Effector memory CD8-positive, alpha-beta T cell (primary cell): ENCODE measurements at regions not wholly inside any gene's neighbourhood (a gene's known extent, or its start where the extent isn't known, plus 50 kb on each side); places are given as distances from the start of the nearest gene placed in this dataset.
A peak's percentile ranks its signal among the peaks of the same experiment; 100 is the strongest.

Experiments
- ATAC-seq: fragments of 150-1000 bp; cut with Tn5 transposase; replicated peaks from 2 replicates; pipeline ENCODE4 v1.10.0; 2021; ENCODE audit warnings: mild to moderate bottlenecking, moderate library complexity
- DNase-seq, 3 experiments: peaks; one replicate each; pipeline ENCODE4 v3.0.0; 2021
- H3K27ac Mint-ChIP-seq, 2 donors: one replicate each; pipeline ENCODE4 v1.8.0; 2022; ENCODE audit warnings: mild to moderate bottlenecking in 2 of 2, mixed read lengths in 2 of 2, moderate library complexity in 2 of 2
- H3K27me3 Mint-ChIP-seq, 2 donors: one replicate each; pipeline ENCODE4 v1.8.0; 2022; ENCODE audit warnings: mixed read lengths in 2 of 2
- H3K36me3 Mint-ChIP-seq: one replicate; pipeline ENCODE4 v1.8.0; 2022; ENCODE audit warnings: mild to moderate bottlenecking, moderate library complexity, mixed read lengths; ENCODE audit not compliant: insufficient read depth
- H3K4me1 Mint-ChIP-seq, 2 donors: one replicate each; pipeline ENCODE4 v1.8.0; 2022; ENCODE audit warnings: low read depth in 2 of 2, mixed read lengths in 2 of 2
- H3K4me3 Mint-ChIP-seq, 2 donors: one replicate each; pipeline ENCODE4 v1.8.0; 2022; ENCODE audit warnings: mild to moderate bottlenecking in 2 of 2, mixed read lengths in 2 of 2, moderate library complexity in 2 of 2
- H3K9me3 Mint-ChIP-seq, 2 donors: one replicate each; pipeline ENCODE4 v1.8.0; 2022; ENCODE audit warnings: mixed read lengths in 2 of 2

GRCh38 chr5:73265641-73266040 lies 92.6 kb downstream of the TMEM174 start:
- no peak overlapping the region for H3K4me3 Mint-ChIP-seq
- ATAC-seq (no peak), DNase-seq (no peak)
- no peak overlapping the region for H3K27ac Mint-ChIP-seq
- H3K27me3 Mint-ChIP-seq, result peaks cover 56 to 64% of the 10 kb centered on the region in 2 donors
- no peaks in the 10 kb centered on the region for H3K36me3 Mint-ChIP-seq
- H3K9me3 Mint-ChIP-seq, result no peaks in the 10 kb centered on the region
- H3K4me1 Mint-ChIP-seq, result no peaks in the 10 kb centered on the region

GRCh38 chr5:73264631-73265030 lies 91.6 kb downstream of the TMEM174 start:
- H3K27me3 Mint-ChIP-seq, result peaks cover 47 to 61% of the 10 kb centered on the region in 2 donors
- H3K27ac Mint-ChIP-seq, result no peak overlapping the region
- H3K9me3 Mint-ChIP-seq, result no peaks in the 10 kb centered on the region
- ATAC-seq (no peak), DNase-seq (no peak)
- no peak overlapping the region for H3K4me3 Mint-ChIP-seq
- no peaks in the 10 kb centered on the region for H3K4me1 Mint-ChIP-seq
- no peaks in the 10 kb centered on the region for H3K36me3 Mint-ChIP-seq

- H3K27me3 Mint-ChIP-seq, result peaks cover 61 to 70% of the 10 kb centered on the region in 2 donors
- no peak for ATAC-seq
- H3K4me3 Mint-ChIP-seq, result no peak overlapping the region
These were observed 90.2 kb downstream of the TMEM174 start for GRCh38 chr5:73263001-73263710.

GRCh38 chr5:73256862-73257261 lies 83.9 kb downstream of the TMEM174 start:
- ATAC-seq (no peak), DNase-seq (no peak)
- no peak overlapping the region for H3K4me3 Mint-ChIP-seq
- peaks cover 57 to 74% of the 10 kb centered on the region in 2 donors for H3K27me3 Mint-ChIP-seq
- H3K4me1 Mint-ChIP-seq, result no peaks in the 10 kb centered on the region
- no peak overlapping the region for H3K27ac Mint-ChIP-seq
- H3K9me3 Mint-ChIP-seq, result no peaks in the 10 kb centered on the region
- peaks cover 2% of the 10 kb centered on the region for H3K36me3 Mint-ChIP-seq

More at GRCh38 chr5:73263001-73263710, 90.2 kb downstream of the TMEM174 start:
- no peak for DNase-seq
- H3K36me3 Mint-ChIP-seq, result peaks cover 2% of the 10 kb centered on the region
- H3K4me1 Mint-ChIP-seq, result no peaks in the 10 kb centered on the region
- no peaks in the 10 kb centered on the region for H3K9me3 Mint-ChIP-seq
- H3K27ac Mint-ChIP-seq, result no peak overlapping the region

- Mint-ChIP-seq H3K9me3 (no peaks in the 10 kb centered on the region), H3K27me3 (peaks cover 57 to 74% of the 10 kb centered on the region in 2 donors), H3K4me3 (no peak overlapping the region), H3K27ac (no peak overlapping the region), H3K36me3 (peaks cover 2% of the 10 kb centered on the region), H3K4me1 (no peaks in the 10 kb centered on the region)
- no peak for DNase-seq
- ATAC-seq, result no peak
These were observed 83.5 kb downstream of the TMEM174 start for GRCh38 chr5:73256462-73256861.

GRCh38 chr5:73256012-73256411 lies 83.0 kb downstream of the TMEM174 start:
- DNase-seq (no peak), ATAC-seq (no peak)
- Mint-ChIP-seq H3K4me3 (no peak overlapping the region), H3K9me3 (no peaks in the 10 kb centered on the region), H3K27me3 (peaks cover 56 to 74% of the 10 kb centered on the region in 2 donors), H3K36me3 (peaks cover 2% of the 10 kb centered on the region), H3K27ac (no peak overlapping the region), H3K4me1 (no peaks in the 10 kb centered on the region)

- Mint-ChIP-seq H3K9me3 (no peaks in the 10 kb centered on the region), H3K27ac (no peak overlapping the region), H3K27me3 (peaks cover 69 to 81% of the 10 kb centered on the region in 2 donors), H3K4me1 (no peaks in the 10 kb centered on the region), H3K36me3 (peaks cover 2% of the 10 kb centered on the region), H3K4me3 (no peak overlapping the region)
- no peak for DNase-seq
- ATAC-seq, result no peak
These were observed 81.6 kb downstream of the TMEM174 start for GRCh38 chr5:73254642-73255041.

GRCh38 chr5:73253047-73253660 lies 80.2 kb downstream of the TMEM174 start:
- no peak for ATAC-seq

GRCh38 chr5:73250645-73251044 lies 77.7 kb downstream of the TMEM174 start:
- no peak for DNase-seq
- H3K9me3 Mint-ChIP-seq, result no peaks in the 10 kb centered on the region
- H3K4me1 Mint-ChIP-seq, result no peaks in the 10 kb centered on the region
- no peak for ATAC-seq
- H3K4me3 Mint-ChIP-seq, result no peak overlapping the region
- H3K27ac Mint-ChIP-seq, result no peak overlapping the region
- no peaks in the 10 kb centered on the region for H3K36me3 Mint-ChIP-seq
- peaks cover 76 to 95% of the 10 kb centered on the region in 2 donors for H3K27me3 Mint-ChIP-seq

More at GRCh38 chr5:73253047-73253660, 80.2 kb downstream of the TMEM174 start:
- DNase-seq, result no peak
- Mint-ChIP-seq H3K27ac (no peak overlapping the region), H3K4me1 (no peaks in the 10 kb centered on the region), H3K4me3 (no peak overlapping the region), H3K9me3 (no peaks in the 10 kb centered on the region), H3K27me3 (peaks cover 67 to 82% of the 10 kb centered on the region in 2 donors), H3K36me3 (no peaks in the 10 kb centered on the region)

GRCh38 chr5:73242735-73243134 lies 69.7 kb downstream of the TMEM174 start:
- peaks cover 14 to 18% of the 10 kb centered on the region in 2 donors for H3K27me3 Mint-ChIP-seq
- no peak overlapping the region for H3K4me3 Mint-ChIP-seq
- H3K36me3 Mint-ChIP-seq, result no peaks in the 10 kb centered on the region
- H3K4me1 Mint-ChIP-seq, result no peaks in the 10 kb centered on the region
- ATAC-seq (no peak), DNase-seq (no peak)
- no peaks in the 10 kb centered on the region for H3K9me3 Mint-ChIP-seq
- no peak overlapping the region for H3K27ac Mint-ChIP-seq

- no peak for DNase-seq
- no peaks in the 10 kb centered on the region for H3K36me3 Mint-ChIP-seq
- H3K27ac Mint-ChIP-seq, result no peak overlapping the region
- H3K4me3 Mint-ChIP-seq, result no peak overlapping the region
- H3K27me3 Mint-ChIP-seq, result peaks cover 36 to 37% of the 10 kb centered on the region in 2 donors
- ATAC-seq, result no peak
- H3K9me3 Mint-ChIP-seq, result no peaks in the 10 kb centered on the region
- peaks cover 0 to under 1% of the 10 kb centered on the region in 2 donors for H3K4me1 Mint-ChIP-seq
These were observed 65.9 kb downstream of the TMEM174 start for GRCh38 chr5:73238873-73239272.

- H3K4me3 Mint-ChIP-seq, result no peak overlapping the region
- no peak overlapping the region for H3K27ac Mint-ChIP-seq
- H3K4me1 Mint-ChIP-seq, result peaks cover 0 to 15% of the 10 kb centered on the region in 2 donors
- H3K36me3 Mint-ChIP-seq, result peaks cover 3% of the 10 kb centered on the region
- peaks cover 54 to 59% of the 10 kb centered on the region in 2 donors for H3K27me3 Mint-ChIP-seq
- H3K9me3 Mint-ChIP-seq, result no peaks in the 10 kb centered on the region
- no peak for ATAC-seq
- no peak for DNase-seq
These were observed 63.6 kb downstream of the TMEM174 start for GRCh38 chr5:73236541-73237128.

- ATAC-seq, result no peak
- H3K9me3 Mint-ChIP-seq, result no peaks in the 10 kb centered on the region
- peaks cover 71 to 83% of the 10 kb centered on the region in 2 donors for H3K27me3 Mint-ChIP-seq
- H3K36me3 Mint-ChIP-seq, result peaks cover 3% of the 10 kb centered on the region
- peak overlapping the region; percentile 71 to 79 for H3K4me3 Mint-ChIP-seq
- no peak for DNase-seq
- H3K27ac Mint-ChIP-seq, result no peak overlapping the region
- H3K4me1 Mint-ChIP-seq, result peaks cover 0 to 17% of the 10 kb centered on the region in 2 donors
These were observed 61.2 kb downstream of the TMEM174 start for GRCh38 chr5:73234204-73234555.
